HL-60 (cell line): ENCODE measurements at regions not wholly inside any gene's neighbourhood (a gene's known extent, or its start where the extent isn't known, plus 50 kb on each side); places are given as distances from the start of the nearest gene placed in this dataset.
A peak's percentile ranks its signal among the peaks of the same experiment; 100 is the strongest.

Experiments
- DNase-seq, 2 experiments: peaks; one replicate each; pipeline ENCODE4 v3.0.0-alpha.2; 2010 to 2020; ENCODE audit warnings: low read depth in 1 of 2, low spot score in 1 of 2
- H3K27ac ChIP-seq: fragments of 250-450 bp; sonication (Bioruptor Pico); replicated peaks from 2 replicates; pipeline ENCODE4 v1.5.1; 2020; ENCODE audit warnings: mild to moderate bottlenecking, moderate library complexity
- H3K27me3 ChIP-seq: fragments of 250-450 bp; sonication (Bioruptor Pico); 2 replicates; pipeline ENCODE4 v1.5.1; 2021; ENCODE audit warnings: mild to moderate bottlenecking, moderate library complexity; ENCODE audit not compliant: insufficient read depth, poor library complexity, severe bottlenecking
- H3K4me3 ChIP-seq: replicated peaks from 2 replicates; pipeline ENCODE4 v1.5.1; 2011; ENCODE audit warnings: mild to moderate bottlenecking, control low read depth, low read length; ENCODE audit not compliant: insufficient read depth
- GABPA ChIP-seq: IDR thresholded peaks from 2 replicates; pipeline ENCODE4 v1.6.1; 2012; ENCODE audit warnings: low read depth
- POLR2AphosphoS5 ChIP-seq: IDR thresholded peaks from 2 replicates; pipeline ENCODE4 v1.6.1; 2012; ENCODE audit warnings: low read depth
- SPI1 ChIP-seq: IDR thresholded peaks from 2 replicates; pipeline ENCODE4 v1.6.1; 2012; ENCODE audit warnings: low read depth, mild to moderate bottlenecking, borderline replicate concordance
- TF ChIP-seq, protein P1 (sequence below): IDR thresholded peaks from one replicate; pipeline ENCODE4 v1.5.1; 2011; ENCODE audit warnings: low read length, control low read depth, inconsistent platforms; ENCODE audit not compliant: insufficient read depth
- TF ChIP-seq, protein P2 (sequence below): IDR thresholded peaks from 2 replicates; pipeline ENCODE4 v1.6.1; 2012; ENCODE audit warnings: low read depth; ENCODE audit not compliant: insufficient replicate concordance

DNA sequence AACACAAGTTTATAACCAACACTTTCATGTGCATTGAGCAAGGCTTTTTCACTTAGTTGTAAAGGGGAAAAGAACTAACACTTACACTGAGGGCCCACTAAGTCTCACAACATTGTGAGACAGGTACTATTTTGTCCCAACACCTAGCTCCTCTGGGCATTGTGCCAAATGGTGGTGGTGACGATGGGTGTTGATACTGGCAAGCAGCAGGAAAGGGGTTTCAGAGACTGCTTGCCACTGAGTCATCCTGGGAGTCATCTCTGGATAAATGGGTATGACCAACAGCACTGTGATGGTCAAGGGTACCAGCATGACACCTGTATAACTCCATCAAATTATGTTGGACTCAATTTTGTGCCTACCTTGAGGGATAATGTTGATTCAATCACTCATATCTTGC is 138.8 kb upstream of the ITGA6 start:
- no peak overlapping the region for H3K4me3 ChIP-seq
- H3K27me3 ChIP-seq, result no peaks in the 10 kb centered on the region
- no peak for DNase-seq
- TF ChIP-seq SPI1, result no peak
- TF ChIP-seq GABPA, result no peak
- TF ChIP-seq, protein P1, sequence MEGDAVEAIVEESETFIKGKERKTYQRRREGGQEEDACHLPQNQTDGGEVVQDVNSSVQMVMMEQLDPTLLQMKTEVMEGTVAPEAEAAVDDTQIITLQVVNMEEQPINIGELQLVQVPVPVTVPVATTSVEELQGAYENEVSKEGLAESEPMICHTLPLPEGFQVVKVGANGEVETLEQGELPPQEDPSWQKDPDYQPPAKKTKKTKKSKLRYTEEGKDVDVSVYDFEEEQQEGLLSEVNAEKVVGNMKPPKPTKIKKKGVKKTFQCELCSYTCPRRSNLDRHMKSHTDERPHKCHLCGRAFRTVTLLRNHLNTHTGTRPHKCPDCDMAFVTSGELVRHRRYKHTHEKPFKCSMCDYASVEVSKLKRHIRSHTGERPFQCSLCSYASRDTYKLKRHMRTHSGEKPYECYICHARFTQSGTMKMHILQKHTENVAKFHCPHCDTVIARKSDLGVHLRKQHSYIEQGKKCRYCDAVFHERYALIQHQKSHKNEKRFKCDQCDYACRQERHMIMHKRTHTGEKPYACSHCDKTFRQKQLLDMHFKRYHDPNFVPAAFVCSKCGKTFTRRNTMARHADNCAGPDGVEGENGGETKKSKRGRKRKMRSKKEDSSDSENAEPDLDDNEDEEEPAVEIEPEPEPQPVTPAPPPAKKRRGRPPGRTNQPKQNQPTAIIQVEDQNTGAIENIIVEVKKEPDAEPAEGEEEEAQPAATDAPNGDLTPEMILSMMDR, result no peak
- TF ChIP-seq, protein P2, sequence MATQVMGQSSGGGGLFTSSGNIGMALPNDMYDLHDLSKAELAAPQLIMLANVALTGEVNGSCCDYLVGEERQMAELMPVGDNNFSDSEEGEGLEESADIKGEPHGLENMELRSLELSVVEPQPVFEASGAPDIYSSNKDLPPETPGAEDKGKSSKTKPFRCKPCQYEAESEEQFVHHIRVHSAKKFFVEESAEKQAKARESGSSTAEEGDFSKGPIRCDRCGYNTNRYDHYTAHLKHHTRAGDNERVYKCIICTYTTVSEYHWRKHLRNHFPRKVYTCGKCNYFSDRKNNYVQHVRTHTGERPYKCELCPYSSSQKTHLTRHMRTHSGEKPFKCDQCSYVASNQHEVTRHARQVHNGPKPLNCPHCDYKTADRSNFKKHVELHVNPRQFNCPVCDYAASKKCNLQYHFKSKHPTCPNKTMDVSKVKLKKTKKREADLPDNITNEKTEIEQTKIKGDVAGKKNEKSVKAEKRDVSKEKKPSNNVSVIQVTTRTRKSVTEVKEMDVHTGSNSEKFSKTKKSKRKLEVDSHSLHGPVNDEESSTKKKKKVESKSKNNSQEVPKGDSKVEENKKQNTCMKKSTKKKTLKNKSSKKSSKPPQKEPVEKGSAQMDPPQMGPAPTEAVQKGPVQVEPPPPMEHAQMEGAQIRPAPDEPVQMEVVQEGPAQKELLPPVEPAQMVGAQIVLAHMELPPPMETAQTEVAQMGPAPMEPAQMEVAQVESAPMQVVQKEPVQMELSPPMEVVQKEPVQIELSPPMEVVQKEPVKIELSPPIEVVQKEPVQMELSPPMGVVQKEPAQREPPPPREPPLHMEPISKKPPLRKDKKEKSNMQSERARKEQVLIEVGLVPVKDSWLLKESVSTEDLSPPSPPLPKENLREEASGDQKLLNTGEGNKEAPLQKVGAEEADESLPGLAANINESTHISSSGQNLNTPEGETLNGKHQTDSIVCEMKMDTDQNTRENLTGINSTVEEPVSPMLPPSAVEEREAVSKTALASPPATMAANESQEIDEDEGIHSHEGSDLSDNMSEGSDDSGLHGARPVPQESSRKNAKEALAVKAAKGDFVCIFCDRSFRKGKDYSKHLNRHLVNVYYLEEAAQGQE, result no peak
- no peak for TF ChIP-seq POLR2AphosphoS5
- no peak overlapping the region for H3K27ac ChIP-seq

DNA sequence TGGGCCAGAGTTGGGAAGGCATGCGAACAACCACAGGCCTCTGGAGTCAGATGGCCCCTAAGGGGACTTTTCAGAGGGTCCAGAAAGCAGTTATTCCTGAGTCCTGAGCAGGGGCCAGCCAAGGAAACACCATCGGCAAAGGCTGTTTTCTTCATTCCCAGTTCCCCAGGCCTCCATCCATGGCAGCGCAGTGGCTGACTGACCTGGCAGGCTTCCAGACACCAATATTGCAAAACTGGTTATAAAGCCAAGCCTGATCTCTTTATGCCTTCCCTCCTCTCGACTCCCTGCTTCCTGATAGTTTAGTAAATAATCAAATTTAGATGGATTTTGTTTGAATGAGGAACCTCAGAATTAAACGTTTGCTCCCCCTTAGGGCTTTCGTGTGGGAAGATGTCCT is 133.4 kb upstream of the ITGA6 start:
- no peaks in the 10 kb centered on the region for H3K27me3 ChIP-seq
- H3K4me3 ChIP-seq, result no peak overlapping the region
- peak; percentile 52 to 64 for DNase-seq
- H3K27ac ChIP-seq, result no peak overlapping the region
- TF ChIP-seq, protein P2, result no peak
- 0 out of 2 replicates have a peak, but pooled peaks have one; percentile 17 for TF ChIP-seq POLR2AphosphoS5

DNA sequence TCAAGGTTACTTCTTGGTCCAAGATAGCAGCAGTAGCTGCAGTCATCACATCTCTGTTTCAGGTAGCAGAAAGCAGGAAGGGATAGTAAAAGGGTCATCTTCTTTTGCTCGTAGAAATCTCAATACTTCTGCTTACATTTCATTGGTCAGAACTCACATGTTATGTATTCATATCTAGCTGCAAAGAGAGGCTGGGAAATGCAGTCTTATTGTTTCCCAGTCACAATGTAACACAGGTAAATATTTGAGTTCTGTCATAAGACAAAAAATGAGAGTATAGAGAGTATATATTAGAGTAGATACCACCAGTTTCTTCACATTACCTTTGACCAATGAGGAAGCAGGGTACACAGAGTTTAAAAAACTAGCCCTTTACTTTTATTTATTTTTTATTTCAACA is 132.4 kb upstream of the ITGA6 start:
- Histone ChIP-seq H3K27me3 (no peaks in the 10 kb centered on the region), H3K27ac (no peak overlapping the region), H3K4me3 (no peak overlapping the region)
- DNase-seq, result no peak
- TF ChIP-seq POLR2AphosphoS5 (no peak), SPI1 (no peak), GABPA (no peak)
- TF ChIP-seq, protein P1, result no peak
- TF ChIP-seq, protein P2, result no peak

DNA sequence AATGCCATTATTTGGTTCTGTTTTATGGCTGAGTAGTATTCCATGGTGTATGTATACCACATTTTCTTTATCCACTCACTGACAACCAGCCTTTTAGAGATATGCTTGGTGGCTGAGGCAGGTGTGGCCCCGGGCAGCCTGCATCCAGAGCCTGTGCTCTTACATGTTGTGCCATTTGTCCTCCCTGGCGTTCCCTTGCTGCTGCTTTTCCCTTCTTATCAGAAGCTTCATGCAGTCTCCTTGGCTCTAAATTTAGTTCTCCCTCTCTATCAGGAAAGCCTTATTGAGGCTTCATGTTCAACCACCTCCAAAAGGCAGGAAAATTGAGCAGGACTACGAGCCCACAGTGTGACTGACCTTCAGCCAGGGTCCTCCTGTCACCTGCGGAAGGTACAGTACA is 131.7 kb upstream of the ITGA6 start:
- DNase-seq, result no peak
- no peak overlapping the region for H3K4me3 ChIP-seq
- TF ChIP-seq POLR2AphosphoS5 (no peak), GABPA (no peak)
- H3K27me3 ChIP-seq, result no peaks in the 10 kb centered on the region
- no peak overlapping the region for H3K27ac ChIP-seq
